Vagina (tissue), 2 donors: ENCODE measurements at regions not wholly inside any gene's neighbourhood (a gene's known extent, or its start where the extent isn't known, plus 50 kb on each side); places are given as distances from the start of the nearest gene placed in this dataset.

ENCODE experiments used
- POLR2A ChIP-seq, 2 donors: fragments of 450-650 bp; IDR thresholded peaks; one replicate each; pipeline ENCODE4 v1.6.1; 2017; ENCODE audit warnings: antibody characterized with exemption in 2 of 2, mild to moderate bottlenecking in 2 of 2, moderate library complexity in 2 of 2
- POLR2AphosphoS5 ChIP-seq, 2 donors: sonication (generic); formaldehyde crosslinking; IDR thresholded peaks; one replicate each; pipeline ENCODE4 v1.9.0; 2017; ENCODE audit warnings: antibody characterized with exemption in 2 of 2, mild to moderate bottlenecking in 2 of 2, low read depth in 1 of 2; ENCODE audit not compliant: insufficient read depth in 1 of 2

DNA sequence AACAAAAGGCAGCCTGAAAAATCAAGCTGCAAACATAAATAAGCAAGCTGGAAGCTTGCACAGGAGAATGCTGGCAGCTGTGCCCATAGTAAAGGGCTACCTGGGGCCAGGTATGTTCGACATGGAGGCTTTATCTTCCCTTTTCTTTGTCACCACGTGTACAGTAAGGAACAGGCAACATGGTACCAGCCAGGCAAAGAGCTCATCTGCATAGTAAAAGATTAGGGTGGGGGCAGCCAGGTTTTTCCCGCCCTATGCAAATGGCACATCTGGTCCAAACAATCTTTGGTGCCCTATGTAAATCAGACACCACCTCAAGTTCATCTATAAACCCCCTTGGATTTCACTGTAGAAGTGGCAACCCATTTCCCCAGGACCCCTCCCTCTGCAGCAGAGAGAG is 625.1 kb downstream of the TYW1 start:
- TF ChIP-seq POLR2AphosphoS5 (IDR thresholded peaks at IDR 0.05; ENCODE audit: insufficient read depth in 1 of 2, low read depth in 1 of 2) (no peak), POLR2A (IDR thresholded peaks at IDR 0.05) (no peak)
